ENCODE measurements at regions not wholly inside any gene's neighbourhood (a gene's known extent, or its start where the extent isn't known, plus 50 kb on each side); places are given as distances from the start of the nearest gene placed in this dataset.

DNA sequence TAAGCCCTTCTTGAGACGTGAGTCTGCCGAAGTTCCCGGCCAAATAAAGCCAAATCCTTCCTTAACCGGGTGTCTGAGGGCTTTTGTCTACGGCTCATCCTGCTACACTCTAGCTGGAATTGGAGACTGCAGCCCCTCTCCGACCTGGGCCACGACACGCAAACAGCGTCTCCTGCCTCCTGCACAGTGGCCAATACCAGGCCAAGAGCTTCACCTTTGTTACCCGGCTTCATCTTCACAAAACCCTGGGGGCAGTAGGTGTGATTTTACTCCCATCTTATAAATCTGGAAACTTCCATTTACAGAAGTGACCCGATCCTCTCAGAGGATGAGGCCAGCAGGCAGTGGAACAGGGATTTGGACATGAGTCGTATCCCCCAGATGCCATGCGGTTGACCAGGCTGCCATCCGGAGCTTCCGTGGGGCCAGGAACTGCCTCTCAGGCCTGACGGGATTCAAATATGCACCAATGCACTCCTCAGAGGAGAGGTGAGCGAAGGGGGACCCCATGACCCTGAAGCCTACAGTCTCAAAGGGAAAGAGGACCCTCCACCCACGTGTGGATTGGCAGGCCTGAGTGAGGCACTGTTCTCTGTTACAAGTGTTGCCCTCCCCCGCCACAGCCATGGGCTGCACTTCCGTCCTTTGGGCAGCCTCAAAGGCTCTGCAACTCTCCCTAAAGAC lies 53.2 kb upstream of the KLF13 start:
- TF ChIP-seq POLR2AphosphoS5 (IDR thresholded peaks at IDR 0.05; ENCODE audit: borderline replicate concordance, low read depth, low read length) (no peak), EZH2 (IDR thresholded peaks at IDR 0.05) (no peak)

All from SK-N-MC (cell line).